ELR (cell line): ENCODE measurements at regions not wholly inside any gene's neighbourhood (a gene's known extent, or its start where the extent isn't known, plus 50 kb on each side); places are given as distances from the start of the nearest gene placed in this dataset.
"Not testable (repeated sequence)": the region's sequence is repeated elsewhere in the genome, so short reads cannot be mapped to it uniquely, and the experiment has no call there.

ENCODE experiments used
- DNase-seq: peaks from one replicate; pipeline ENCODE4 v3.0.0-alpha.2; 2015; ENCODE audit warnings: low read depth

- peak; percentile 47 for DNase-seq
These were observed 274.6 kb upstream of the BOD1L1 start for GRCh38 chr4:13902146-13902545.

- no peak for DNase-seq
These were observed 275.5 kb upstream of the BOD1L1 start for GRCh38 chr4:13903061-13903460.

DNA sequence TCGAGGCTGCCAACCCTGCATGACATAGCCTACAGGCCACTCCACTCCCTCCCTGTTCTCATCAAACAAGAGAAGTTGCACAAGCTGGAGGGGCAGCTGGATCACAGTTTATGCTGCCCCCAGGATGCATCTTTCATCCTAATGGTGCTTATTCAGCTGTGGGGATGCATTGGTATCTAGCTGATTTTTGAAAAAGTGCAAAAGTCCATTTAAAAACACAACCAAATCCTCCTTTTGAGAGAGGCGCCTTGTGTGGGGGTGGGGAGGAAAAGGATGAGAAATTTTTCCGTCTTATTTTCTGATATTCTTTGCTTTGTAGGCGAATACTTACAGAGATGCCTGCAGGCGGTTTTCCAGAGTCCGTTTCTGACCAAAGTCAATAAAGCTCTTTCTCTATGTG is 276.4 kb upstream of the BOD1L1 start:
- no peak for DNase-seq

- DNase-seq, result peak; percentile 95
These were observed 278.0 kb upstream of the BOD1L1 start for GRCh38 chr4:13905543-13905942.

DNA sequence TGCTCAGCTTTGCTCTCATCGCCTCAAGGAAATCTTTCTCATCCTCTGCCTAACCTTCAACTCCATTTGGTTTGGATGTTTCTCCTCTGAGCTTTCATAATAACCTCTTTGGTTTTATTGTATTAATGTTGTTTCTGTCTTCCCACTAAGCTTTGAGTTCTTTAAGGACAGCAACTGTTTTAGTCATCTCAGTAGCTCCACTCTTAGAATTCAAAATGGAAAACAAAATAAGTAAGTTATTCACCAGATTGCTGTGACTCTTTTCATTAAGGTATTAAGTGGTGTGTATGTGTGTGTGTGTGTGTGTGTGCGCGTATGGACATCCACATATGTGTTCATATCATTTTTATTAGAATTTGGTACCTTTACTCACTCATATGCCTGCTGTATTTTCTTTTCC is 279.2 kb upstream of the BOD1L1 start:
- no peak for DNase-seq

GRCh38 chr4:13907255-13907751 is 279.8 kb upstream of the BOD1L1 start:
- peak; percentile 99 for DNase-seq

DNA sequence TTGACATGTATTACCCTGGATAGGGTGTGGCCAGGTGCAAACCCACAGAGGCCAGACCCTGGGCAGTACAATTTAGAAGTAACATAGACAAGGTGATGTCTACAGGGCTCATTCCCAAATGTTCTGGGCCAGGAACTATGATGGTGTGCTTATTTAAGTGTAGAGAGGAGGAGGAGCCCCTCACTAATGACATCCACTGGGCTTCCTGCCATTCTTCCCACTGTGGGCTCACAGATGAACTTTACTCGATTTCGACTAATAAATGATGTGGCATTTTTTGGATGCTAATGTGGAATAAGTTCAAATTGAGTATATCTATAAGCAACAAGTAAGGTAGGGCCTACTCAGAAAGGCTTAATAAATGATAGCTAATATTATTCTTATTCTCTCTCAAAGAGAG is 280.9 kb upstream of the BOD1L1 start:
- DNase-seq, result no peak

GRCh38 chr4:13910556-13910955 is 283.0 kb upstream of the BOD1L1 start:
- DNase-seq, result no peak

- DNase-seq, result no peak
These were observed 283.7 kb upstream of the BOD1L1 start for GRCh38 chr4:13911256-13911655.

GRCh38 chr4:13912436-13912925 is 285.0 kb upstream of the BOD1L1 start:
- no peak for DNase-seq

DNA sequence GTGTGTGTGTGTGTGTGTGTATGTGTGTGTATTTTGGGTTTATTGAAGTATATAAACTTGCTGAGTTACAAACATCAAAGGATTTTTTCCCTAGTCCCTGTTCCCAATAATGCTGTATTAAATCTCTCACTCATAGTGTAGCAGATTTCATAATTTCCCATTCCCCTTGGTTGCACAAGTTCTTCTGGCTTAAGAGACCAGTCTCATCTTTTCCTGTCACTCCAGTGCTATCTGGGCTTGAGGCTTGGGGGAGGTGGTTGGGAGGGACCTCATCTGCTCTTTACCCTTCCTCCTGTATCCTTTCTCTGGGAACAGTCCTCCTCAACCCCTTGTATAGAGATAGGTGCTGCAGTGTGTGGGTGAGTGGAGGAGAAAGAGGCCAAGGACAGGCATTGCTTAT is 285.4 kb upstream of the BOD1L1 start:
- DNase-seq, result no peak

DNA sequence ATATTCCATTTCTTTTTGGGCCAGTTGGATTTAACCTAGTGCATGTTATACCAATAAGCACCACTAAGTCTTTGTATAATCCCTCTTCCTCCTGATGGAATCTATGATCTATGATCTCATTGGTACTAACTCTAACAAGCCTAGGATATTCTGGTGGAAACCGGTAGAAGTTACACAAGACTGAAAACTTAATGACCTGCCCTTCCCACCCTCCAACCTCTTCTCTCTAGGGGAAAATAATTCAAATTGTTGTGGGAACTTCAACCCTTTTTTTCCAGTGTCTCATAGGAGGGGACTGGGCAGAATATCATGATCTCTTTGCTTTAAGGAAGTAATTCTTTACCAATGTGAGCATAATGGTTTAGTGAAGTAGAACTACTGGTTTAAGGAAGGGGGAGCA is 289.5 kb upstream of the BOD1L1 start:
- peak; percentile 41 for DNase-seq

DNA sequence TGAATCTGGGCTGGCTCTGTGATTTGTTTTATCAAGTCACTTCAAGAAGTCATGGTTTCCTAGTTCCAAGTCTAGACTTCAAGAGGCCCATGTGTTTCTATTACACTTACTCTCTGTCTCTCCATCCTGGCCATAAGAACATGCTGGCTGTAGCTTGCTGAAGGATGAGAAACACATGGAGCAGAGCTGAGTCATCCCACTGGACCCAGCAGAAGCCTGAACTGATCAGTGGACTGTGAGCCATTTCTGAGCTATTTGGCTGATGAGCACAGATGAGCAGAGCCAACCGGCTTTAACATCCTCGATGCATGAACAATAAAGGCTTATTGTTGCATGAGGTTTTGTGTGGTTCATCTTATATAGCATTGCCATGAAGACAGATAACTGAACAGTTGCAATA is 290.6 kb upstream of the BOD1L1 start:
- DNase-seq, result peak; percentile 96

GRCh38 chr4:13918991-13919441 is 291.5 kb upstream of the BOD1L1 start:
- DNase-seq, result peak; percentile 71

DNA sequence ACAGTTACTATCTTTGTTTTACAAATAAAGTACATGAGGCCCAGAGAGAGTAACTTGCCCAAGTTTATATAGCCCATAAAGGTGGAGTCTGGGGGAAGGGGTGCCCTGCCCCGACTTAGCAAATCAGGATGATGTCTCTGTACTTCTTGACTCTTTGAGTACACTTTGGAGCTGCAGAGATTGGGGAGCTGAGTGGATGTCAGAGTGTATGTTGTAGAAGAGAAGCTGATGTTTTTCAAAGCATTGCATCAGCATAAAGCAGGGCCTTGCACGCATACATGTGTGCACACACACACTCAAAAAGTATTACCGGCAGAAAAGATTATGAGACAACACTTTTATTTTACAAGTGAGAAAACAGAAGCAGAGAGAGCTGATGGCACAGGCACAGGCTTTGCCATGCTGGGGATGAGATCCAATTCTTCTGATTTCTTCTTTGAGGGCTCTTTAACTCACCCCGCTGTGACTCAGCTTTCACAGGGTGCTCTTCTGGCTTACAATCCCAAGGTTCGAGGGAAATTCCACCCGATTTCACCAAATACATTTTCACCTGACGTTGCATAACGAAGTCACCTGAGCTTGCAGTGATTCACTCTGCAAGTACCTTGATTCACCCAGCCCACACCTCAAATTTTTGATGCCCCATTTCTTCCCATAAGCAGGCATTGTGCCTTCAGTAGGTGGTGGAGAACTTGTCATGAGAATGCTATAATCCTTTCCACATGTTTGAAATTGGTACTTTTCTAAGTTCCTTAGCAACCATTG is 292.8 kb upstream of the BOD1L1 start:
- DNase-seq, result peak; percentile 76

GRCh38 chr4:13920901-13921300 is 293.4 kb upstream of the BOD1L1 start:
- peak; percentile 99 for DNase-seq

DNA sequence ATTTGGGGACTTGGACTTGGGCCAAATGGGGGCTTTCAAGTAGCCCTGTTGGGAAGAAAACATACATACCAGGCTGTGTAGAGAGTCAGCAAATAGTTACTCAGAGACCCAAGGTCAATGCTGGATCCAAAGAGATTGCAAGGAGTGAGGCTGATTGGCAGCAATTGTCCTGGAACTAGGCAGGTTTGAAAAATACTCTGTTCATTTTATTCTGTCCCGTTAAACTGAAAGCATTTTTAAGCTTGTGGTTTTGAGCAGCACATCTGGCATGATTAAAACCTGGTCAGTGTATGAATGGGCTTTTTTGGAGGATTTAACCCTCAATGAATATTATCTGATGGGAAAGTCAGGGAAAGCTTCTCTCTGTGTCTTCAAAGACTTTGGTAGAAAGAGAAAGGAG is 294.3 kb upstream of the BOD1L1 start:
- DNase-seq, result peak; percentile 37

DNA sequence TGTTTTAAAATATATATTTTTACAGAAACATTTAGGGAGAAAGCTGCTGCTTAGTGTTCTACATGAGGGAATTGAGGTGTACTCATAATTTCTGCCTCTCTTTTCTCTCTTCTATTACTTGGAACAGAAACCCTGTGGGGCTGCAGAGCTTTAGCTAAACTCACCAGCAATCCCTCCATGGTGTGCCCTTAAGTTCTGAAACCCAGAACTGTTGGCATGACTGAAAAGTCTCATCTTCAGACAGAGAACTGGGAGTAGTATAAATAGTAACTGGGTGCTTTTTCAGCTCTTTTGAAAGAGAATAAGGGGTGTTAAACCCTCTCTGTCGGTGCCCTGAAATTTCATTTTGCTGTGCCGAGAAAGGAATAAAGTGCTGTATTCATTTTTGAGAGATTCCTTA is 294.9 kb upstream of the BOD1L1 start:
- no peak for DNase-seq

DNA sequence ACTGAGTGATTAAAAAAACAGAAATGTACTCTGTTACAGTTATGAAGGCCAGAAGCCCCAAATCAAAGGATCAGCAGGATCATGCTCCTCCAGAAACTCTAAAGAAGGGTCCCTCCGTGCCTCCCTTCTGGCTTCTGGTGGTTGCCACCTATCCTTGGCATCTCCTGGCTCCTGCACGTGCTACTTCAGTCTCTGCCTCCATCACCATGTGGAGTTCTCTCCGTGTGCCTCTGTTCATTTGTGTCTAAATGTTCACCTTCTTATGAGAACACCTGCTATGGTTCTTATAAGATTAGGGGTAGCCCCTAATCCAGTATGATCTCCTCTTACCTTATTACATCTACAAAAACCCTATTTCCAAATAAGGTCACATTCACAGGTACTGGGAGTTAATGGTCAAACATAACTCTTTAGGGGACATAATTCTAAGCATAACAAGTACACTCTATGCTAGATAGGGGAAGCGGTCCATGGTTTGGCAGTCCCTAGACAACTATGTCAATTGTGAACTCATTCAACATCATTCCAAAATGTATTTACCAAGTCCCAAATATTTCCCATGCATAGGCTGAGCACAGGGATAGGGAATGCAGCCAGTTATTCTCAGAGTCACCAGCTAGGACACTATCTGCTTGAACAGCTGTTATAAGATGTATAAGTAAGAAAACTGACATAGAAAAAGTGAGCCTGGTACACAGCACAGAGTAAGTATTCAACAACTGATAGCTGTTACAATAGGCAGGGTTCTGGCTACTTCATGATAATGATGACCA is 295.5 kb upstream of the BOD1L1 start:
- DNase-seq, result no peak

- not testable (repeated sequence) for DNase-seq
These were observed 297.4 kb upstream of the BOD1L1 start for GRCh38 chr4:13924900-13925299.

- DNase-seq, result no peak
These were observed 300.7 kb upstream of the BOD1L1 start for GRCh38 chr4:13928214-13928613.

DNA sequence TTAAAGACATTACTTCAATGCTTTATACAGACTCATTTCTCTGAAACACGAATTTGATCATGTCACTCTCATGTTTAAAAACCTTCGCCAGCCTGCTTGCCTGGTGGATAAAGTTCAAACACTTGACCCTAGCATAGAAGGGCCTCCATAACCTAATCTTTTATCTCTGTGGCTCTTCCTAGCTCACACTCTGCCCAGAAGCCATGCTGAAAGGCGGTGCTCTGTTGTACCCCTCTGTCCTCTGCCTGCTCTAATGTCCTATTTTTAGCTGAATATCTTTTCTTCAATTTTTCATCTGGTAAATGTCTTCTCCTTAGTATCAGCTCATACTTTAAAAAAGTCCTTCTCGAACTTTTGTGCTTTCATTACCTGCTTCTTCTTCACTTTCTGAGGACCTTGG is 302.6 kb upstream of the BOD1L1 start:
- DNase-seq, result no peak

DNA sequence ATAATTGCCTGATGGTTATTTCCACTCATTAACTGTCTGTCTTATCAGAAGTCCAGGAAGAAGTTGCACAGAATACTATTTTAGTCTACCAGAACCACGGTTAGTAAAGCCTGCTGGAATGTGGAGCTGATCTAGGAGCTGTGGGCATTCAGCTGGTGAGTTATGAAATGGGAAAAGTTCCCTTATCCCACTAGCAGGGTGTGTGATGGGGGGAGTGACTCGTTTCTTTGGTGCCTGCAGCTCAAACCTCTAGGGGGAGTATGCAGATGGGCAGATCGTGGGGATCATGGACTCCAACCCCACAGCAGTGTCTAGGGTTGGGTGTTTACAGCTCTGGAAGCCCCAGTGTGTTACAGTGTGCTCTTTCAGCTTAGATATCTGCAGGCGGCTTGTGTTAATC is 305.7 kb upstream of the BOD1L1 start:
- peak; percentile 12 for DNase-seq
